ENCODE measurements at regions not wholly inside any gene's neighbourhood (a gene's known extent, or its start where the extent isn't known, plus 50 kb on each side); places are given as distances from the start of the nearest gene placed in this dataset.

- TF ChIP-seq POLR2A (IDR thresholded peaks at IDR 0.05) (no peak), CTCF (IDR thresholded peaks at IDR 0.05) (no peak)
These were observed 199.7 kb downstream of the FAT3 start for GRCh38 chr11:92424281-92424680.
